ENCODE measurements at regions not wholly inside any gene's neighbourhood (a gene's known extent, or its start where the extent isn't known, plus 50 kb on each side); places are given as distances from the start of the nearest gene placed in this dataset.

DNA sequence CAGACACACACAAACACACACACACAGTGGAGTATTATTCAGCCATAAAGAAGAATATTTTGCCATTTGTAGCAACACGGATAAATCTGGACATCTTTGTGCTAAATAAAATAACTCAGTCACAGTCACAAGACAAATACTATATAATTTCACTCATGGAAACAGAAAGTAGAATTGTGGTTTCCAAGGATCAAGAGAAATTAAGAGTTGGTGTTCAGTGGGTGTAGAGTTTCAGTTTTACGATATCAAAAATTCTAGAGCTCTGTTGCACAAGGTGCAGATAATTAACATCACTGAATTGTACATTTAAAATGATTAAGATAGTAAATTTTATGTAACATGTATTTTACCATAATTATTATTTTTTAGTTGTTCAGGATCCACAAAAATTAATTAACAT lies 1235.0 kb downstream of the XPNPEP1 start:
- Histone ChIP-seq H3K27ac (ENCODE audit: insufficient read length, low read depth, low read length) (no peak overlapping the region), H2BK15ac (ENCODE audit: low read depth, low read length) (no peak overlapping the region), H3K4me1 (ENCODE audit: insufficient read depth, low read length) (peaks cover 5% of the 10 kb centered on the region), H4K8ac (replicated peaks; ENCODE audit: insufficient read length, low read depth, low read length) (no peak overlapping the region), H2BK120ac (ENCODE audit: low read depth, low read length, poor library complexity, severe bottlenecking) (no peak overlapping the region), H2BK12ac (ENCODE audit: insufficient read length, low read depth, low read length) (no peak overlapping the region), H2BK5ac (ENCODE audit: insufficient read length, low read length) (no peak overlapping the region), H4K91ac (ENCODE audit: insufficient read length, low read depth, low read length) (no peak overlapping the region), H3K79me2 (ENCODE audit: insufficient read depth, low read length) (no peaks in the 10 kb centered on the region), H2BK20ac (ENCODE audit: low read depth, low read length, poor library complexity, severe bottlenecking) (no peak overlapping the region), H3T11ph (ENCODE audit: low read length) (no peak overlapping the region), H4K20me1 (ENCODE audit: control insufficient read depth, insufficient read depth, insufficient read length) (no peaks in the 10 kb centered on the region), H3K9me3 (ENCODE audit: control insufficient read depth, low read depth, low read length) (no peaks in the 10 kb centered on the region), H3K79me1 (ENCODE audit: insufficient read depth, low read depth, low read length, poor library complexity, severe bottlenecking) (no peaks in the 10 kb centered on the region), H3K9ac (ENCODE audit: extremely low read depth, insufficient read length, low read length) (no peak overlapping the region), H2AFZ (ENCODE audit: low read length) (no peak overlapping the region), H3K23ac (ENCODE audit: insufficient read length, low read depth, low read length) (no peak overlapping the region), H4K5ac (ENCODE audit: insufficient read length, low read depth, low read length) (no peak overlapping the region), H3K18ac (ENCODE audit: insufficient read length, low read depth, low read length) (no peak overlapping the region), H3K4ac (ENCODE audit: low read depth, low read length) (no peak overlapping the region), H3K56ac (ENCODE audit: insufficient read length, low read depth, low read length) (no peak overlapping the region), H3K14ac (ENCODE audit: insufficient read depth, low read length) (no peak overlapping the region), H3K23me2 (ENCODE audit: insufficient read length, low read depth, low read length, poor library complexity, severe bottlenecking) (no peaks in the 10 kb centered on the region), H2AK5ac (ENCODE audit: insufficient read length, low read length) (no peak overlapping the region), H3K4me2 (ENCODE audit: insufficient read depth, insufficient read length, low read length) (no peak overlapping the region), H3K27me3 (ENCODE audit: insufficient read depth, low read length) (no peaks in the 10 kb centered on the region)
- H3K36me3 Mint-ChIP-seq (ENCODE audit: insufficient read depth in 1 of 3, low read depth in 3 of 3): no peaks in the 10 kb centered on the region
- H3K27me3 Mint-ChIP-seq (ENCODE audit: low read depth): no peaks in the 10 kb centered on the region
- no peaks in the 10 kb centered on the region for H3K9me3 Mint-ChIP-seq
- H3K4me1 Mint-ChIP-seq: peaks cover 7 to 8% of the 10 kb centered on the region in 2 experiments
- DNase-seq: no peak
- H3K4me3 Mint-ChIP-seq: no peak overlapping the region
- H3K27ac Mint-ChIP-seq: no peak overlapping the region
- no CpG with 5 or more reads among the region's 2 CpGs for WGBS (ENCODE audit: extremely low coverage, insufficient read length, low lambda C conversion rate)
- TF ChIP-seq, protein P1, sequence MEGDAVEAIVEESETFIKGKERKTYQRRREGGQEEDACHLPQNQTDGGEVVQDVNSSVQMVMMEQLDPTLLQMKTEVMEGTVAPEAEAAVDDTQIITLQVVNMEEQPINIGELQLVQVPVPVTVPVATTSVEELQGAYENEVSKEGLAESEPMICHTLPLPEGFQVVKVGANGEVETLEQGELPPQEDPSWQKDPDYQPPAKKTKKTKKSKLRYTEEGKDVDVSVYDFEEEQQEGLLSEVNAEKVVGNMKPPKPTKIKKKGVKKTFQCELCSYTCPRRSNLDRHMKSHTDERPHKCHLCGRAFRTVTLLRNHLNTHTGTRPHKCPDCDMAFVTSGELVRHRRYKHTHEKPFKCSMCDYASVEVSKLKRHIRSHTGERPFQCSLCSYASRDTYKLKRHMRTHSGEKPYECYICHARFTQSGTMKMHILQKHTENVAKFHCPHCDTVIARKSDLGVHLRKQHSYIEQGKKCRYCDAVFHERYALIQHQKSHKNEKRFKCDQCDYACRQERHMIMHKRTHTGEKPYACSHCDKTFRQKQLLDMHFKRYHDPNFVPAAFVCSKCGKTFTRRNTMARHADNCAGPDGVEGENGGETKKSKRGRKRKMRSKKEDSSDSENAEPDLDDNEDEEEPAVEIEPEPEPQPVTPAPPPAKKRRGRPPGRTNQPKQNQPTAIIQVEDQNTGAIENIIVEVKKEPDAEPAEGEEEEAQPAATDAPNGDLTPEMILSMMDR (conservative IDR thresholded peaks at IDR 0.05): no peak

Data from H9 (cell line).